ENCODE measurements at regions not wholly inside any gene's neighbourhood (a gene's known extent, or its start where the extent isn't known, plus 50 kb on each side); places are given as distances from the start of the nearest gene placed in this dataset.

DNA sequence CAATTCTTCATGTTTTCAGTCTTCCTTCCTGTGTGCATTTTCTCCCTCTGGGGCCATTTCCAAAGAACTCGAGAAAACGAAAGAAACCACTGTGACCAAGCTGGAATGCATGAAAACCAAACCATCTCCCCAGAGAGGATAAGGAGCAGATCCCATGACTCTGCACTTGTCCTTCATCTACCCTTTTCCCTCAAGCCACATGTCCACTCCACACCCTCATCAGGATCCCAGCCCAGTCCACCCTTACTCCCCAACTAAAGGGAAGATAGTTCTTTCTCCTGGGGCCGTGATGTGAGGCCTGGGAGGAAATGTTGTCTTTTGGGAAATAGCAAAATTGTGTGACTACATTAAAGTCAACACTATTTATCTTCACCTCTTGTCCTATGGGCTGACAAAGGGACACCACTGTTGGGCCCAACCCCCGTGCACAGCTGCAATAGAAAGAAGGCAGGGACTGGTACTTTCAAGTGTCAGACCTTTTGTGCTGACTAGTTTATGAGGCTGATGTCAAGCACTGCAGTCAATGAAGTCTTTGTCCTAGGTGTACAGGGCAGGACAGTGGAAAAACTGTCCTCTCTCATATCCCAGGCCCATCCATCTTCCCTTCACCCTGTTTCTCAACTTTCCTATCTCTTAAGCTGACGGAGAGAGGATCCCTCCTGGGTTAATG is 487.1 kb upstream of the NR2F2 start:
- Histone ChIP-seq H3K79me2 (ENCODE audit: insufficient read depth) (no peaks in the 10 kb centered on the region), H4K20me1 (ENCODE audit: insufficient read depth) (no peaks in the 10 kb centered on the region), H3K4me1 (ENCODE audit: control insufficient read depth in 1 of 2, insufficient read depth in 2 of 2, low read depth in 1 of 2, low read length in 1 of 2) (no peaks in the 10 kb centered on the region), H3K4me3 (ENCODE audit: low read depth in 2 of 2, low read length in 1 of 2) (no peak overlapping the region), H3K36me3 (replicated peaks in 1 of 2; ENCODE audit: control insufficient read depth in 1 of 2, insufficient read depth in 2 of 2, low read length in 1 of 2) (no peaks in the 10 kb centered on the region), H3K4me2 (no peak overlapping the region), H2AFZ (ENCODE audit: low read depth) (no peak overlapping the region), H3K9me2 (no peaks in the 10 kb centered on the region), H3K27ac (ENCODE audit: low read depth in 2 of 2, low read length in 1 of 2) (no peak overlapping the region), H3K27me3 (ENCODE audit: insufficient read depth) (no peaks in the 10 kb centered on the region), H3K9ac (no peak overlapping the region), H3F3A (replicated peaks; ENCODE audit: insufficient read depth) (no peaks in the 10 kb centered on the region), H3K9me3 (no peaks in the 10 kb centered on the region)
- POLR2A ChIA-PET, result no interaction called here
- TF ChIP-seq ELF1 (IDR thresholded peaks at IDR 0.05) (no peak), RCOR1 (IDR thresholded peaks at IDR 0.05; ENCODE audit: low read length) (no peak), NRF1 (IDR thresholded peaks at IDR 0.05; ENCODE audit: low read depth, low read length) (no peak), FOXJ3 (CRISPR knock-in tag; IDR thresholded peaks at IDR 0.05) (no peak), MXI1 (IDR thresholded peaks at IDR 0.05; ENCODE audit: low read depth, low read length) (no peak), RAD21 (IDR thresholded peaks at IDR 0.05; ENCODE audit: low read length) (no peak), FOXM1 (IDR thresholded peaks at IDR 0.05; ENCODE audit: low read depth) (no peak), CHD2 (IDR thresholded peaks at IDR 0.05; ENCODE audit: low read length, partially characterized antibody) (no peak), TAF1 (IDR thresholded peaks at IDR 0.05; ENCODE audit: borderline replicate concordance, low read depth, low read length) (no peak)
- 4% methylated on average over 5 of the region's 5 CpGs for WGBS (ENCODE audit: low lambda C conversion rate)
- CTCF ChIA-PET, result no interaction called here
- DNase-seq, result no peak

DNA sequence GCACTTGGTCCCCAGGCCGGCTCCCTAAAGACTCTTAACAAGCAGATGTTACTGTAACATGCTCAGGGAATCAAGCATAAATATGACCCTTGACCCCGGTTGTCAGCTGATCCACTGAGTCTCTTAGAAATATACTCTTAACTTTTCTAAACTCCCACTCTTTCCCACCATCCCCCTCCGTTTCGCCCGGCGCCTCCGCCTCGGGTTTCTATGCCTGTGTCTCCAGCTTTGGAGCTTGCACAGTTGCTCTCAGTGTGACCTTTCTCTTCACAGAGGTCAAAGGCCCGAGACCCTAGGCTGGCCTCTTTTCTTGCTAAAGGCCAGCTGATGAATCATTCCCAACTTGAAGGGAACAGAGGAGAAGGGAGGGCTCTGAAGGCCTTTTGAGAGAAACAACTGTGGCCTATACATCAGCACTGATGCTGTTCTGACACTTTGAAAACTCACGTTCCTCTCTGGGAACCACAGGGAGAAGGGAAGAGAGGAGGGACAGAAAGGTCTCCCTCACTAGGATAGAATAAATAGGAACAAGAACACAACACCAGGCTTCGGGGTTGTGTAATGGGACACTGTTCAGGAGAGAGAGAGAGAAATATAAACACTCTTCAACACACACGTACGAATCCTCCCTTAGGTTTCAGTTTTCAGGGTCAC is 484.5 kb upstream of the NR2F2 start:
- Histone ChIP-seq H3K4me3 (ENCODE audit: low read depth in 2 of 2, low read length in 1 of 2) (no peak overlapping the region), H3F3A (replicated peaks; ENCODE audit: insufficient read depth) (no peaks in the 10 kb centered on the region), H3K36me3 (replicated peaks in 1 of 2; ENCODE audit: control insufficient read depth in 1 of 2, insufficient read depth in 2 of 2, low read length in 1 of 2) (no peaks in the 10 kb centered on the region), H3K4me1 (ENCODE audit: control insufficient read depth in 1 of 2, insufficient read depth in 2 of 2, low read depth in 1 of 2, low read length in 1 of 2) (no peaks in the 10 kb centered on the region), H3K9me3 (no peaks in the 10 kb centered on the region), H3K4me2 (no peak overlapping the region), H3K9me2 (no peaks in the 10 kb centered on the region), H2AFZ (ENCODE audit: low read depth) (no peak overlapping the region), H3K79me2 (ENCODE audit: insufficient read depth) (no peaks in the 10 kb centered on the region), H4K20me1 (ENCODE audit: insufficient read depth) (no peaks in the 10 kb centered on the region), H3K9ac (no peak overlapping the region), H3K27me3 (ENCODE audit: insufficient read depth) (no peaks in the 10 kb centered on the region), H3K27ac (ENCODE audit: low read depth in 2 of 2, low read length in 1 of 2) (no peak overlapping the region)
- 31% methylated on average over 13 of the region's 13 CpGs for WGBS (ENCODE audit: low lambda C conversion rate)
- CTCF ChIA-PET, result no interaction called here
- no peak for DNase-seq
- POLR2A ChIA-PET, result no interaction called here
- TF ChIP-seq TEAD4 (IDR thresholded peaks at IDR 0.05; ENCODE audit: borderline replicate concordance, insufficient read depth) (no peak), TAF1 (IDR thresholded peaks at IDR 0.05; ENCODE audit: borderline replicate concordance, low read depth, low read length) (no peak), SMC3 (IDR thresholded peaks at IDR 0.05; ENCODE audit: low read depth, low read length) (no peak), FOSL2 (IDR thresholded peaks at IDR 0.05; ENCODE audit: borderline replicate concordance, low read depth) (no peak), TCF12 (IDR thresholded peaks at IDR 0.05) (no peak), RFX5 (IDR thresholded peaks at IDR 0.05; ENCODE audit: low read length) (no peak), FOXM1 (IDR thresholded peaks at IDR 0.05; ENCODE audit: low read depth) (no peak), NFIC (IDR thresholded peaks at IDR 0.05; ENCODE audit: borderline replicate concordance) (no peak), GATA2 (CRISPR knock-in tag; IDR thresholded peaks at IDR 0.05) (no peak), USF1 (IDR thresholded peaks at IDR 0.05; ENCODE audit: borderline replicate concordance, low read depth) (no peak), NRF1 (IDR thresholded peaks at IDR 0.05; ENCODE audit: low read depth, low read length) (no peak), SIN3A (IDR thresholded peaks at IDR 0.05; ENCODE audit: borderline replicate concordance, low read depth, low read length) (no peak), CHD2 (IDR thresholded peaks at IDR 0.05; ENCODE audit: low read length, partially characterized antibody) (no peak), GABPA (IDR thresholded peaks at IDR 0.05; ENCODE audit: low read depth) (no peak), POLR2AphosphoS5 (IDR thresholded peaks at IDR 0.05; ENCODE audit: low read depth, low read length) (no peak)
- TF ChIP-seq, protein P1, sequence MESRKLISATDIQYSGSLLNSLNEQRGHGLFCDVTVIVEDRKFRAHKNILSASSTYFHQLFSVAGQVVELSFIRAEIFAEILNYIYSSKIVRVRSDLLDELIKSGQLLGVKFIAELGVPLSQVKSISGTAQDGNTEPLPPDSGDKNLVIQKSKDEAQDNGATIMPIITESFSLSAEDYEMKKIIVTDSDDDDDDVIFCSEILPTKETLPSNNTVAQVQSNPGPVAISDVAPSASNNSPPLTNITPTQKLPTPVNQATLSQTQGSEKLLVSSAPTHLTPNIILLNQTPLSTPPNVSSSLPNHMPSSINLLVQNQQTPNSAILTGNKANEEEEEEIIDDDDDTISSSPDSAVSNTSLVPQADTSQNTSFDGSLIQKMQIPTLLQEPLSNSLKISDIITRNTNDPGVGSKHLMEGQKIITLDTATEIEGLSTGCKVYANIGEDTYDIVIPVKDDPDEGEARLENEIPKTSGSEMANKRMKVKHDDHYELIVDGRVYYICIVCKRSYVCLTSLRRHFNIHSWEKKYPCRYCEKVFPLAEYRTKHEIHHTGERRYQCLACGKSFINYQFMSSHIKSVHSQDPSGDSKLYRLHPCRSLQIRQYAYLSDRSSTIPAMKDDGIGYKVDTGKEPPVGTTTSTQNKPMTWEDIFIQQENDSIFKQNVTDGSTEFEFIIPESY (IDR thresholded peaks at IDR 0.05; ENCODE audit: borderline replicate concordance, low read depth), result no peak
- TF ChIP-seq, protein P2, sequence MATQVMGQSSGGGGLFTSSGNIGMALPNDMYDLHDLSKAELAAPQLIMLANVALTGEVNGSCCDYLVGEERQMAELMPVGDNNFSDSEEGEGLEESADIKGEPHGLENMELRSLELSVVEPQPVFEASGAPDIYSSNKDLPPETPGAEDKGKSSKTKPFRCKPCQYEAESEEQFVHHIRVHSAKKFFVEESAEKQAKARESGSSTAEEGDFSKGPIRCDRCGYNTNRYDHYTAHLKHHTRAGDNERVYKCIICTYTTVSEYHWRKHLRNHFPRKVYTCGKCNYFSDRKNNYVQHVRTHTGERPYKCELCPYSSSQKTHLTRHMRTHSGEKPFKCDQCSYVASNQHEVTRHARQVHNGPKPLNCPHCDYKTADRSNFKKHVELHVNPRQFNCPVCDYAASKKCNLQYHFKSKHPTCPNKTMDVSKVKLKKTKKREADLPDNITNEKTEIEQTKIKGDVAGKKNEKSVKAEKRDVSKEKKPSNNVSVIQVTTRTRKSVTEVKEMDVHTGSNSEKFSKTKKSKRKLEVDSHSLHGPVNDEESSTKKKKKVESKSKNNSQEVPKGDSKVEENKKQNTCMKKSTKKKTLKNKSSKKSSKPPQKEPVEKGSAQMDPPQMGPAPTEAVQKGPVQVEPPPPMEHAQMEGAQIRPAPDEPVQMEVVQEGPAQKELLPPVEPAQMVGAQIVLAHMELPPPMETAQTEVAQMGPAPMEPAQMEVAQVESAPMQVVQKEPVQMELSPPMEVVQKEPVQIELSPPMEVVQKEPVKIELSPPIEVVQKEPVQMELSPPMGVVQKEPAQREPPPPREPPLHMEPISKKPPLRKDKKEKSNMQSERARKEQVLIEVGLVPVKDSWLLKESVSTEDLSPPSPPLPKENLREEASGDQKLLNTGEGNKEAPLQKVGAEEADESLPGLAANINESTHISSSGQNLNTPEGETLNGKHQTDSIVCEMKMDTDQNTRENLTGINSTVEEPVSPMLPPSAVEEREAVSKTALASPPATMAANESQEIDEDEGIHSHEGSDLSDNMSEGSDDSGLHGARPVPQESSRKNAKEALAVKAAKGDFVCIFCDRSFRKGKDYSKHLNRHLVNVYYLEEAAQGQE (IDR thresholded peaks at IDR 0.05; ENCODE audit: low read depth, low read length), result no peak
